RPMI7951 (cell line): ENCODE measurements at regions not wholly inside any gene's neighbourhood (a gene's known extent, or its start where the extent isn't known, plus 50 kb on each side); places are given as distances from the start of the nearest gene placed in this dataset.
"Not testable (repeated sequence)": the region's sequence is repeated elsewhere in the genome, so short reads cannot be mapped to it uniquely, and the experiment has no call there.

Experiments
- DNase-seq: peaks from one replicate; pipeline ENCODE4 v3.0.0-alpha.2; 2012; ENCODE audit warnings: low read depth

- no peak for DNase-seq
Observed at GRCh38 chr2:40690525-40690924, 238.6 kb upstream of the SLC8A1 start.

GRCh38 chr2:40700231-40700954, 248.5 kb upstream of the SLC8A1 start:
- no peak for DNase-seq

GRCh38 chr2:40712197-40712894, 260.5 kb upstream of the SLC8A1 start:
- DNase-seq = not testable (repeated sequence)

- DNase-seq = peak; percentile 77
Observed at GRCh38 chr2:40716879-40717278, 265.0 kb upstream of the SLC8A1 start.

- DNase-seq = no peak
Observed at GRCh38 chr2:40719414-40719813, 267.5 kb upstream of the SLC8A1 start.

- peak; percentile 51 for DNase-seq
Observed at GRCh38 chr2:40721595-40721994, 269.7 kb upstream of the SLC8A1 start.

GRCh38 chr2:40723194-40723593, 271.3 kb upstream of the SLC8A1 start:
- no peak for DNase-seq

- no peak for DNase-seq
Observed at GRCh38 chr2:40725040-40725439, 273.1 kb upstream of the SLC8A1 start.

GRCh38 chr2:40725950-40726349, 274.1 kb upstream of the SLC8A1 start:
- no peak for DNase-seq

- peak; percentile 65 for DNase-seq
Observed at GRCh38 chr2:40734797-40735196, 282.9 kb upstream of the SLC8A1 start.

- no peak for DNase-seq
Observed at GRCh38 chr2:40737180-40737579, 285.3 kb upstream of the SLC8A1 start.

GRCh38 chr2:40740419-40740818, 288.5 kb upstream of the SLC8A1 start:
- no peak for DNase-seq

GRCh38 chr2:40741532-40741931, 289.6 kb upstream of the SLC8A1 start:
- no peak for DNase-seq

- peak; percentile 82 for DNase-seq
Observed at GRCh38 chr2:40746191-40746590, 294.3 kb upstream of the SLC8A1 start.

- DNase-seq = no peak
Observed at GRCh38 chr2:40751981-40752380, 300.1 kb upstream of the SLC8A1 start.

GRCh38 chr2:40752796-40753195, 300.9 kb upstream of the SLC8A1 start:
- DNase-seq = no peak

GRCh38 chr2:40754912-40755311, 303.0 kb upstream of the SLC8A1 start:
- DNase-seq = no peak

- no peak for DNase-seq
Observed at GRCh38 chr2:40758401-40759155, 306.7 kb upstream of the SLC8A1 start.

- DNase-seq = peak; percentile 44
Observed at GRCh38 chr2:40760071-40760666, 308.3 kb upstream of the SLC8A1 start.

- no peak for DNase-seq
Observed at GRCh38 chr2:40773291-40773690, 321.4 kb upstream of the SLC8A1 start.

GRCh38 chr2:40783704-40784103, 331.8 kb upstream of the SLC8A1 start:
- no peak for DNase-seq

GRCh38 chr2:40786636-40787035, 334.7 kb upstream of the SLC8A1 start:
- no peak for DNase-seq
